ENCODE measurements at regions not wholly inside any gene's neighbourhood (a gene's known extent, or its start where the extent isn't known, plus 50 kb on each side); places are given as distances from the start of the nearest gene placed in this dataset.
A peak's percentile ranks its signal among the peaks of the same experiment; 100 is the strongest.

- no peaks in the 10 kb centered on the region for H3K4me1 Mint-ChIP-seq (ENCODE audit: unreplicated experiment)
- no peak overlapping the region for H3K4me3 Mint-ChIP-seq (ENCODE audit: unreplicated experiment)
- peaks cover 45% of the 10 kb centered on the region for H3K27me3 Mint-ChIP-seq (ENCODE audit: unreplicated experiment)
- H3K27ac Mint-ChIP-seq (ENCODE audit: unreplicated experiment) = no peak overlapping the region
- no peaks in the 10 kb centered on the region for H3K36me3 Mint-ChIP-seq (ENCODE audit: unreplicated experiment)
- DNase-seq (ENCODE audit: extremely low spot score, unreplicated experiment) = peak; percentile 10
- no peaks in the 10 kb centered on the region for H3K9me3 Mint-ChIP-seq (ENCODE audit: unreplicated experiment)
- TF ChIP-seq CTCF (IDR thresholded peaks at IDR 0.05) = no peak
Observed at GRCh38 chr10:117727421-117727820, 184.9 kb downstream of the EMX2 start.

DNA sequence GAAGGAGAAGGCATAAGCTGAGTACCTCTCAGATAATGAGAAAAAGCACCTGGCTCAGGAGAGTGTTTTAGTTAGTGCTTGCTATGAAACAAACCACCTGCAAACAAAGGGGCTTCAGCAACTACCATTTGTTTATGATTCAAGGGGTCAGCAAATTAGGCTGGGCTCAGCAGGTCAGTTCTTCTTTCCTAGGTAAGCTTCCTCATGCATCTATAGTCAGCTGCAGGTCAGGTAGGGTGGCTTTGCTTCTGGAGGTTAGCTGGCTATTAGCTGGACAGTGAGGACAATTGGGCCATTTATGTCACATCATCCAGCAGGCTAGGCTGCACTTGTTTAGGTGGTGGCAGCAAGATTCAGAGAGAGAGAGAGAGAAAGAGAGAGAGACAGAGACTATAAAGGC is 185.5 kb downstream of the EMX2 start:
- Mint-ChIP-seq H3K27me3 (ENCODE audit: unreplicated experiment) (peaks cover 50% of the 10 kb centered on the region), H3K4me3 (ENCODE audit: unreplicated experiment) (no peak overlapping the region), H3K27ac (ENCODE audit: unreplicated experiment) (no peak overlapping the region), H3K4me1 (ENCODE audit: unreplicated experiment) (no peaks in the 10 kb centered on the region), H3K36me3 (ENCODE audit: unreplicated experiment) (no peaks in the 10 kb centered on the region), H3K9me3 (ENCODE audit: unreplicated experiment) (no peaks in the 10 kb centered on the region)
- peak; percentile 34 for DNase-seq (ENCODE audit: extremely low spot score, unreplicated experiment)
- no peak for TF ChIP-seq CTCF (IDR thresholded peaks at IDR 0.05)

GRCh38 chr10:117729156-117729555 is 186.6 kb downstream of the EMX2 start:
- no peak overlapping the region for H3K27ac Mint-ChIP-seq (ENCODE audit: unreplicated experiment)

GRCh38 chr10:117731121-117731791 is 188.7 kb downstream of the EMX2 start:
- no peak for TF ChIP-seq CTCF (IDR thresholded peaks at IDR 0.05)
- Mint-ChIP-seq H3K27ac (ENCODE audit: unreplicated experiment) (no peak overlapping the region), H3K27me3 (ENCODE audit: unreplicated experiment) (peaks cover 54% of the 10 kb centered on the region), H3K4me3 (ENCODE audit: unreplicated experiment) (no peak overlapping the region), H3K9me3 (ENCODE audit: unreplicated experiment) (no peaks in the 10 kb centered on the region), H3K36me3 (ENCODE audit: unreplicated experiment) (no peaks in the 10 kb centered on the region), H3K4me1 (ENCODE audit: unreplicated experiment) (no peaks in the 10 kb centered on the region)
- peak; percentile 8 for DNase-seq (ENCODE audit: extremely low spot score, unreplicated experiment)

More at GRCh38 chr10:117729156-117729555, 186.6 kb downstream of the EMX2 start:
- no peaks in the 10 kb centered on the region for H3K9me3 Mint-ChIP-seq (ENCODE audit: unreplicated experiment)
- no peaks in the 10 kb centered on the region for H3K36me3 Mint-ChIP-seq (ENCODE audit: unreplicated experiment)
- TF ChIP-seq CTCF (IDR thresholded peaks at IDR 0.05) = no peak
- H3K4me1 Mint-ChIP-seq (ENCODE audit: unreplicated experiment) = no peaks in the 10 kb centered on the region
- DNase-seq (ENCODE audit: extremely low spot score, unreplicated experiment) = peak; percentile 72
- H3K27me3 Mint-ChIP-seq (ENCODE audit: unreplicated experiment) = peaks cover 57% of the 10 kb centered on the region
- no peak overlapping the region for H3K4me3 Mint-ChIP-seq (ENCODE audit: unreplicated experiment)

- Mint-ChIP-seq H3K36me3 (ENCODE audit: unreplicated experiment) (no peaks in the 10 kb centered on the region), H3K4me3 (ENCODE audit: unreplicated experiment) (no peak overlapping the region), H3K4me1 (ENCODE audit: unreplicated experiment) (peaks cover 3% of the 10 kb centered on the region), H3K27ac (ENCODE audit: unreplicated experiment) (no peak overlapping the region), H3K27me3 (ENCODE audit: unreplicated experiment) (peaks cover 44% of the 10 kb centered on the region), H3K9me3 (ENCODE audit: unreplicated experiment) (no peaks in the 10 kb centered on the region)
- TF ChIP-seq CTCF (IDR thresholded peaks at IDR 0.05) = no peak
- peak; percentile 80 for DNase-seq (ENCODE audit: extremely low spot score, unreplicated experiment)
Observed at GRCh38 chr10:117734731-117735405, 192.3 kb downstream of the EMX2 start.
